RKO (cell line): ENCODE measurements at regions not wholly inside any gene's neighbourhood (a gene's known extent, or its start where the extent isn't known, plus 50 kb on each side); places are given as distances from the start of the nearest gene placed in this dataset.
"Not testable (repeated sequence)": the region's sequence is repeated elsewhere in the genome, so short reads cannot be mapped to it uniquely, and the experiment has no call there.

ENCODE experiments used
- DNase-seq: peaks from one replicate; pipeline ENCODE4 v3.0.0-alpha.2; 2016; ENCODE audit warnings: low spot score

GRCh38 chr1:189033169-189033568 is 1444.5 kb downstream of the BRINP3 start:
- DNase-seq: no peak

GRCh38 chr1:189036628-189037027 is 1441.0 kb downstream of the BRINP3 start:
- no peak for DNase-seq

- no peak for DNase-seq
Measured at GRCh38 chr1:189046127-189046526, 1431.5 kb downstream of the BRINP3 start.

- no peak for DNase-seq
Measured at GRCh38 chr1:189084811-189085210, 1392.9 kb downstream of the BRINP3 start.

- peak; percentile 11 for DNase-seq
Measured at GRCh38 chr1:189103956-189104355, 1373.7 kb downstream of the BRINP3 start.

- DNase-seq: no peak
Measured at GRCh38 chr1:189117072-189117770, 1360.4 kb downstream of the BRINP3 start.

GRCh38 chr1:189121941-189122340 is 1355.7 kb downstream of the BRINP3 start:
- no peak for DNase-seq

GRCh38 chr1:189125694-189126093 is 1352.0 kb downstream of the BRINP3 start:
- no peak for DNase-seq

- DNase-seq: no peak
Measured at GRCh38 chr1:189131576-189131975, 1346.1 kb downstream of the BRINP3 start.

GRCh38 chr1:189139748-189140147 is 1337.9 kb downstream of the BRINP3 start:
- DNase-seq: not testable (repeated sequence)

GRCh38 chr1:189141056-189141455 is 1336.6 kb downstream of the BRINP3 start:
- no peak for DNase-seq

GRCh38 chr1:189149547-189150375 is 1327.9 kb downstream of the BRINP3 start:
- no peak for DNase-seq

GRCh38 chr1:189150624-189151023 is 1327.0 kb downstream of the BRINP3 start:
- DNase-seq: no peak

GRCh38 chr1:189151361-189151760 is 1326.3 kb downstream of the BRINP3 start:
- no peak for DNase-seq

- DNase-seq: no peak
Measured at GRCh38 chr1:189152685-189153084, 1325.0 kb downstream of the BRINP3 start.

- no peak for DNase-seq
Measured at GRCh38 chr1:189158155-189158554, 1319.5 kb downstream of the BRINP3 start.

- DNase-seq: no peak
Measured at GRCh38 chr1:189175889-189176288, 1301.8 kb downstream of the BRINP3 start.

GRCh38 chr1:189180057-189180456 is 1297.6 kb downstream of the BRINP3 start:
- DNase-seq: no peak

GRCh38 chr1:189185097-189185496 is 1292.6 kb downstream of the BRINP3 start:
- no peak for DNase-seq

- DNase-seq: no peak
Measured at GRCh38 chr1:189192741-189193520, 1284.7 kb downstream of the BRINP3 start.

- peak; percentile 3 for DNase-seq
Measured at GRCh38 chr1:189205863-189206262, 1271.8 kb downstream of the BRINP3 start.

- no peak for DNase-seq
Measured at GRCh38 chr1:189206617-189207016, 1271.0 kb downstream of the BRINP3 start.

- DNase-seq: peak; percentile 31
Measured at GRCh38 chr1:189211742-189212141, 1265.9 kb downstream of the BRINP3 start.
